GM12878 (cell line): ENCODE measurements at regions not wholly inside any gene's neighbourhood (a gene's known extent, or its start where the extent isn't known, plus 50 kb on each side); places are given as distances from the start of the nearest gene placed in this dataset.

ENCODE experiments used
- BCL3 ChIP-seq: IDR thresholded peaks from 2 replicates; pipeline ENCODE4 v1.6.1; 2011; ENCODE audit warnings: borderline replicate concordance, low read depth, mild to moderate bottlenecking, moderate library complexity, low read length; ENCODE audit not compliant: insufficient read depth, poor library complexity, severe bottlenecking
- POLR2A ChIP-seq: IDR thresholded peaks from 2 replicates; pipeline ENCODE4 v1.6.1; 2011; ENCODE audit warnings: low read depth, mild to moderate bottlenecking, low read length
- RBBP5 ChIP-seq: fragments of 200-600 bp; sonication (generic); conservative IDR thresholded peaks from 2 replicates; pipeline ENCODE4 v1.6.1; 2016

GRCh38 chr12:115868624-115869023, 408.9 kb downstream of the MED13L start:
- TF ChIP-seq RBBP5 (no peak), BCL3 (no peak), POLR2A (no peak)
